Suprapubic skin (tissue), 4 donors: ENCODE measurements at regions not wholly inside any gene's neighbourhood (a gene's known extent, or its start where the extent isn't known, plus 50 kb on each side); places are given as distances from the start of the nearest gene placed in this dataset.

Source experiments
- CTCF ChIP-seq, 2 donors: fragments of 200-600 bp in 1 of 2; fragments of 450-650 bp in 1 of 2; sonication (generic) in 1 of 2; IDR thresholded peaks; one replicate each; pipeline ENCODE4 v1.5.1; 2016 to 2019; ENCODE audit warnings: antibody characterized with exemption in 2 of 2, mild to moderate bottlenecking in 1 of 2, moderate library complexity in 1 of 2
- EP300 ChIP-seq: sonication (generic); formaldehyde crosslinking; IDR thresholded peaks from one replicate; pipeline ENCODE4 v1.6.1; 2017; ENCODE audit warnings: antibody characterized with exemption
- POLR2A ChIP-seq, 2 donors: fragments of 450-650 bp; IDR thresholded peaks; one replicate each; pipeline ENCODE4 v1.6.1; 2017; ENCODE audit warnings: antibody characterized with exemption in 2 of 2, mild to moderate bottlenecking in 2 of 2, moderate library complexity in 2 of 2
- POLR2AphosphoS5 ChIP-seq, 3 donors: sonication (generic); formaldehyde crosslinking; IDR thresholded peaks; one replicate each; pipeline ENCODE4 v1.6.1; 2017; ENCODE audit warnings: antibody characterized with exemption in 3 of 3

DNA sequence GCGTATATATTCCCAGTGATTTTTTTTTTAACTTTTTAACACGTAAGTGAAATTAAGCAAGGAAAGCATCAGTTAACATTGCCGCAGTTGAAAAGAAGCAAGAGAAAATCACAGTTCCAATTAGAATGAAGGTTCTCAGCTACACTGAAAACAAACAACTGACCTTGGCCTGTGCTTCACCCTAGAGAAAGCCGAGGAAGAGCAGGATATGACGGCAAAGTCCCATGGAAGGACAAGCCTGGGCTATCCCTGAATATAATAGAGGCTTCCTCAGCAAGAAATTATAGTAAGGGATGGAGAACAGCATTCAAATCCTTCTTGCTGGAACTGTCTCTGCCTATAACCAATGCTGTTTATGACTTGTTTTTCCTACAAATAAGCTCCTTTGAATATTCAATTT is 83.0 kb upstream of the INHBA start:
- TF ChIP-seq CTCF (IDR thresholded peaks at IDR 0.05) (no peak), POLR2AphosphoS5 (IDR thresholded peaks at IDR 0.05) (no peak), POLR2A (IDR thresholded peaks at IDR 0.05) (no peak), EP300 (no peak)
